ENCODE measurements at regions not wholly inside any gene's neighbourhood (a gene's known extent, or its start where the extent isn't known, plus 50 kb on each side); places are given as distances from the start of the nearest gene placed in this dataset.

- TF ChIP-seq CTCF (IDR thresholded peaks at IDR 0.05; ENCODE audit: low read depth, low read length) (no peak), POLR2A (IDR thresholded peaks at IDR 0.05; ENCODE audit: extremely low read depth, insufficient read length) (no peak)
Observed at GRCh38 chrX:121746105-121746504, 698.7 kb downstream of the GLUD2 start.

Data from NB4 (cell line).